ENCODE measurements at regions not wholly inside any gene's neighbourhood (a gene's known extent, or its start where the extent isn't known, plus 50 kb on each side); places are given as distances from the start of the nearest gene placed in this dataset.

DNA sequence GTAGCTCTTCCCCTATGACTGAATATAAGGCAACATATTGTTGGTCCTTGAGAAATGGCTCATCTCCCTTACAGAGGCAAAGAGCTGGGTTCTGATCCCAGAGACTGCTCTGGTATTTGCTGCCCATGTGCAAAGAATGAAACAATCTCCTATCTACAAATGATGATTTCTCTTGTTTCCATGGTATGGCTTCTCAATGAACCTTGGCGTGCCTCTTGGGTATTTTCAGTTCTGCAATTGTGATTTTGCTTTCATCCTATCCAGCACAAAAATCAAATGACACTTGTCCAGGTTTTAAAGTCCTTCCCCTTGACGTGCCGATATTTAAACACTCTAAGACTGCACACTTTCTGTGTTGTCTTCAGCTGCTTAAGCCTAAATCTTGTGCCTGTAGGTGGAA is 109.8 kb upstream of the NR2F2 start:
- Histone ChIP-seq H3K9me3 (replicated peaks) (no peaks in the 10 kb centered on the region), H3K27me3 (ENCODE audit: low read depth) (no peaks in the 10 kb centered on the region), H3K4me3 (no peak overlapping the region), H3K36me3 (no peaks in the 10 kb centered on the region), H3K4me1 (no peaks in the 10 kb centered on the region), H3K27ac (replicated peaks) (no peak overlapping the region)
- no peak for DNase-seq
- intact Hi-C loops (cut with micrococcal nuclease), result no loop called here
- TF ChIP-seq, protein P1, sequence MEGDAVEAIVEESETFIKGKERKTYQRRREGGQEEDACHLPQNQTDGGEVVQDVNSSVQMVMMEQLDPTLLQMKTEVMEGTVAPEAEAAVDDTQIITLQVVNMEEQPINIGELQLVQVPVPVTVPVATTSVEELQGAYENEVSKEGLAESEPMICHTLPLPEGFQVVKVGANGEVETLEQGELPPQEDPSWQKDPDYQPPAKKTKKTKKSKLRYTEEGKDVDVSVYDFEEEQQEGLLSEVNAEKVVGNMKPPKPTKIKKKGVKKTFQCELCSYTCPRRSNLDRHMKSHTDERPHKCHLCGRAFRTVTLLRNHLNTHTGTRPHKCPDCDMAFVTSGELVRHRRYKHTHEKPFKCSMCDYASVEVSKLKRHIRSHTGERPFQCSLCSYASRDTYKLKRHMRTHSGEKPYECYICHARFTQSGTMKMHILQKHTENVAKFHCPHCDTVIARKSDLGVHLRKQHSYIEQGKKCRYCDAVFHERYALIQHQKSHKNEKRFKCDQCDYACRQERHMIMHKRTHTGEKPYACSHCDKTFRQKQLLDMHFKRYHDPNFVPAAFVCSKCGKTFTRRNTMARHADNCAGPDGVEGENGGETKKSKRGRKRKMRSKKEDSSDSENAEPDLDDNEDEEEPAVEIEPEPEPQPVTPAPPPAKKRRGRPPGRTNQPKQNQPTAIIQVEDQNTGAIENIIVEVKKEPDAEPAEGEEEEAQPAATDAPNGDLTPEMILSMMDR (IDR thresholded peaks at IDR 0.05; ENCODE audit: borderline replicate concordance), result no peak

DNA sequence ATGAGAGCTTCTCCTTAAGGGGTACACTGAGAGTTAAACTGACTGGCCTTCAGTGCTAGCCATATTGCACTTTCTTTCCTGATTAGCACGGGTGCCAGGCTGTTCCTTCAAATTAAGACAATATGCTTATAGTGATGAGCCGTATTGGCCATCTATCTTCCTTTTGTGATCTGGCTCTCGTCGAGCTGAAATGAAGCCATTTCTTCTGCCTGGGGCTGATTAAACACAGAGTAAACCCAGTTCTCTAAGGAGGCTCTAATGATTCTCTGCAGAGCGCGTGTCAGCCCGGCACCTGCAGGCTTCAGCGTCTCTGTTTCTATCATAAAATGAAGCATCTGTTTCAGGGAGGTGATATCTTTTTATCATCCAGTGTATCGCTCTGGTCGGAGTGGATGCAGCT is 107.5 kb upstream of the NR2F2 start:
- intact Hi-C loops (cut with micrococcal nuclease), result no loop called here
- Histone ChIP-seq H3K27me3 (ENCODE audit: low read depth) (no peaks in the 10 kb centered on the region), H3K4me3 (no peak overlapping the region), H3K27ac (replicated peaks) (no peak overlapping the region), H3K4me1 (no peaks in the 10 kb centered on the region), H3K36me3 (no peaks in the 10 kb centered on the region), H3K9me3 (replicated peaks) (no peaks in the 10 kb centered on the region)
- TF ChIP-seq, protein P1 (IDR thresholded peaks at IDR 0.05; ENCODE audit: borderline replicate concordance), result no peak
- DNase-seq, result no peak

DNA sequence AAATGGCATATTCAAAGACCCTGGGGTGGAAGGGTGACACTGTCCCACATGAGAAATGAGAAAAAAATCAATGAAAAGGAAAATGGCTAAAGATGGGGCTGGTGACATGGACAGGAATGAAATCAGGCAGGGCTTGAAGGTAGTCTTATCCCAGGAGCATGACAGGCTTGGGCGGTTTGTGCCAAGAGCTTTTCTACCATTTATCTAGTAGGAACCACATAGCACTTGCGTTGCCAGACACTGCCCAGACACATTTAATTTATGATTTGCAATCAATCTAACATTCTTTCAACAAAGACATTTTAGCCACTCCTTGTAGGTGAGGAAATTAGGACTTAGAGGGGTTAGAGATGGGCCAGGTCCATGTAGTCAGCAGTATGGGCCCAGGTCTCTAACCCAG is 106.6 kb upstream of the NR2F2 start:
- no peaks in the 10 kb centered on the region for H3K36me3 ChIP-seq
- H3K27ac ChIP-seq (replicated peaks), result no peak overlapping the region
- H3K27me3 ChIP-seq (ENCODE audit: low read depth), result no peaks in the 10 kb centered on the region
- no peak for DNase-seq
- intact Hi-C loops (cut with micrococcal nuclease), result no loop called here
- no peaks in the 10 kb centered on the region for H3K9me3 ChIP-seq (replicated peaks)
- no peaks in the 10 kb centered on the region for H3K4me1 ChIP-seq
- no peak overlapping the region for H3K4me3 ChIP-seq
- TF ChIP-seq, protein P1 (IDR thresholded peaks at IDR 0.05; ENCODE audit: borderline replicate concordance), result no peak

DNA sequence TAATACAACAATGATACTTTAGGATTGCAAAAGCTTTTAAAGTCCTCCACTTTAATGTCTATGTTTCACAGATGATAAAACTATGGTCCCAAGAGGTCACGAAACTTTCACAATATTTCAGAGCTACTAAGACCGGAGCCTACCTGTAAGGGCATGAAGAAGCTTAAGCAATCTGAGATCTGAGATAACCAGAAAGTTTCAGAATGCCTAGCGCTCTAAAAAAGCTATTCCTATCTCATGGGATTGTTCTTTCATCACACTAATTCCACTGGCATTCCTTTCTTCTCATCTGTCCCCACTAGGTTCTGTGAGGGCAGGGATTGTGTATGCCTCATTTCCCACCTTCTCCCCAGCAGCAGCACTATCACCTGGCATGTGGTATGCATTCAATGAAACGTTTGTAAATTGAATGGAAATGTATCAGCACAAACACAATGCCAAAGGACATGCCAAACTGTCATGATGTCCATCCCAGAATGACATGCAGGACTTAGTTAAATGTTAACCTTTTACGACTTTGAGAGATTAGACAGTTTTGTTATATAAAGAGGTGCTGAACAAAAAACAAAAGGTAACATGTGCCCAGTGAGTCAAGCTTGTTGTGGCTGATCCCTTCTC is 104.7 kb upstream of the NR2F2 start:
- TF ChIP-seq, protein P1 (IDR thresholded peaks at IDR 0.05; ENCODE audit: borderline replicate concordance), result no peak
- Histone ChIP-seq H3K27me3 (ENCODE audit: low read depth) (no peaks in the 10 kb centered on the region), H3K36me3 (no peaks in the 10 kb centered on the region), H3K4me1 (no peaks in the 10 kb centered on the region), H3K9me3 (replicated peaks) (no peaks in the 10 kb centered on the region), H3K27ac (replicated peaks) (no peak overlapping the region), H3K4me3 (no peak overlapping the region)
- intact Hi-C loops (cut with micrococcal nuclease), result no loop called here
- DNase-seq, result no peak

DNA sequence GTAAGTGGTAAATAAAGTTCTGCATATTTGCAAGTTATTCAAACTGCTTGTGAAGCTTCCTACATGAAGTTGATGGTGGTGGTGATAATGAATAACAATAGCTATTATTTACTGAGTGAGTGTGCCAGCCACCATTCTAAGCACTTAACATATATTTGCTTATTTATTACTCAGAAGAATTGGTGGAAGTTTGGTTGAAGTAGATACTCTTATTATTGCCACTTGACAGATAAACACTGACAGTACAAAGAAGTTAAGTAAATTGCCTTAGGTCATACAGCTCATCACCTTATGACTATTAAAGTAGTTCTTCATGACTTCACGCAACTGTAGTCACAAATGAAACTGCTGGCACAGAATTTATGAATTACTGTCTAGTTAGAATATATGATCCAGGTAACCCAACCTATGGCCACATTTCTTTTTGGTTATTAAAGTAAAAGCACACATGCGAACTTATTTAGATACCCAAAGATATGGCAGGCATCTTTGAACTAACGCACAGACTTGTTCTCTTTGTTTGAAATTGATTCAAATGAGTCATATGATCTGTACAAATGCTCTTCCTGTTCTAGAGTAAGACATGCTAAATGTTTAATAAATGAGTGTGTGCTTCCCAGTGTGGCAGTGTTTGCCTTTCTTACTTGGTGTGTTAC is 99.8 kb upstream of the NR2F2 start:
- H3K9me3 ChIP-seq (replicated peaks), result no peaks in the 10 kb centered on the region
- H3K4me3 ChIP-seq, result no peak overlapping the region
- no peaks in the 10 kb centered on the region for H3K27me3 ChIP-seq (ENCODE audit: low read depth)
- intact Hi-C loops (cut with micrococcal nuclease), result no loop called here
- no peak for DNase-seq
- no peak overlapping the region for H3K27ac ChIP-seq (replicated peaks)
- no peaks in the 10 kb centered on the region for H3K36me3 ChIP-seq
- TF ChIP-seq, protein P1 (IDR thresholded peaks at IDR 0.05; ENCODE audit: borderline replicate concordance), result no peak
- no peaks in the 10 kb centered on the region for H3K4me1 ChIP-seq

All from left ventricle myocardium inferior (tissue), 1 donor.